ENCODE measurements at regions not wholly inside any gene's neighbourhood (a gene's known extent, or its start where the extent isn't known, plus 50 kb on each side); places are given as distances from the start of the nearest gene placed in this dataset.

DNA sequence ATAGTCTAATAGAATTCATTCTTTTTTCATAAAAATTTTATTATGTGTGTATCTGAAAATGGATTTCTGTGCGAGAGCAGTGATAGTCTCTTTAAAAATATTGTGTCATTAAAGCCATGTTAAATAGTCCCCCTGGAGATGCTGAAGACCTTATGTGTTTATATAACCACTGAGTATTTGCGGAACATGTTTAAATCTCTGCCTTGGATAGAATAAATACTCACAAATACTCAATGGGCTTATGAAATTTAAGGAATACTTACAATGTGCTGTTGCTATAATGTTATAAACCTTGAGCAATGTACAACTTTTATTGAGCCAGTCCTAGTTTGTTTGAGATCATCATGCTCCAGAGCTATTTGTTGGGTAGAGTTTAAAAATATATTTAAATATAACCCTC, 226.0 kb downstream of the SNAPC1 start:
- Mint-ChIP-seq H3K4me1 (peaks cover 8% of the 10 kb centered on the region), H3K4me3 (no peak overlapping the region), H3K9me3 (no peaks in the 10 kb centered on the region), H3K36me3 (ENCODE audit: low read depth) (no peaks in the 10 kb centered on the region), H3K27ac (no peak overlapping the region), H3K27me3 (ENCODE audit: low read depth, poor library complexity) (no peaks in the 10 kb centered on the region)
- TF ChIP-seq, protein P1, sequence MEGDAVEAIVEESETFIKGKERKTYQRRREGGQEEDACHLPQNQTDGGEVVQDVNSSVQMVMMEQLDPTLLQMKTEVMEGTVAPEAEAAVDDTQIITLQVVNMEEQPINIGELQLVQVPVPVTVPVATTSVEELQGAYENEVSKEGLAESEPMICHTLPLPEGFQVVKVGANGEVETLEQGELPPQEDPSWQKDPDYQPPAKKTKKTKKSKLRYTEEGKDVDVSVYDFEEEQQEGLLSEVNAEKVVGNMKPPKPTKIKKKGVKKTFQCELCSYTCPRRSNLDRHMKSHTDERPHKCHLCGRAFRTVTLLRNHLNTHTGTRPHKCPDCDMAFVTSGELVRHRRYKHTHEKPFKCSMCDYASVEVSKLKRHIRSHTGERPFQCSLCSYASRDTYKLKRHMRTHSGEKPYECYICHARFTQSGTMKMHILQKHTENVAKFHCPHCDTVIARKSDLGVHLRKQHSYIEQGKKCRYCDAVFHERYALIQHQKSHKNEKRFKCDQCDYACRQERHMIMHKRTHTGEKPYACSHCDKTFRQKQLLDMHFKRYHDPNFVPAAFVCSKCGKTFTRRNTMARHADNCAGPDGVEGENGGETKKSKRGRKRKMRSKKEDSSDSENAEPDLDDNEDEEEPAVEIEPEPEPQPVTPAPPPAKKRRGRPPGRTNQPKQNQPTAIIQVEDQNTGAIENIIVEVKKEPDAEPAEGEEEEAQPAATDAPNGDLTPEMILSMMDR (IDR thresholded peaks at IDR 0.05): no peak
- no peak for DNase-seq

DNA sequence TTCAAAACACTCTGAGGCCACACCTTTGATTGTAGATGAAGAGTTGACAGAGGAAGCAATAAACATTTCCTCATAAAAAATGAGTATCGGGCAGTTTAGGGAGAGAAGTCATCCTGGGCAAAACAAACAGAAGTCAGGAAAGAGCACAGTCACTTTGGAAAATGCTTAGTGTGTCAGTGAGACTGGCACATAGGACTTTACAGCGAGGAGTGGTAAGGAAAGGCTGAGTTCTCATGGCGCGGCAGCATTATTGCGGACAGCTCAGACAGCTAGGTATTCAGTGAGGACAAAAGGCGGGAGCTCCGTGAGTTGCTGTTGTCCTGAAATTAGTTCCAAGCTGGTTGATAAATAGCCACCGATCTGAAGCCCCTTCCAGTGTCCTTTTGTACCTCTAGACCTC, 229.9 kb downstream of the SNAPC1 start:
- TF ChIP-seq, protein P1 (IDR thresholded peaks at IDR 0.05): no peak
- Mint-ChIP-seq H3K36me3 (ENCODE audit: low read depth) (no peaks in the 10 kb centered on the region), H3K4me3 (no peak overlapping the region), H3K27me3 (ENCODE audit: low read depth, poor library complexity) (no peaks in the 10 kb centered on the region), H3K27ac (no peak overlapping the region), H3K4me1 (peaks cover 8% of the 10 kb centered on the region), H3K9me3 (no peaks in the 10 kb centered on the region)
- DNase-seq: no peak

DNA sequence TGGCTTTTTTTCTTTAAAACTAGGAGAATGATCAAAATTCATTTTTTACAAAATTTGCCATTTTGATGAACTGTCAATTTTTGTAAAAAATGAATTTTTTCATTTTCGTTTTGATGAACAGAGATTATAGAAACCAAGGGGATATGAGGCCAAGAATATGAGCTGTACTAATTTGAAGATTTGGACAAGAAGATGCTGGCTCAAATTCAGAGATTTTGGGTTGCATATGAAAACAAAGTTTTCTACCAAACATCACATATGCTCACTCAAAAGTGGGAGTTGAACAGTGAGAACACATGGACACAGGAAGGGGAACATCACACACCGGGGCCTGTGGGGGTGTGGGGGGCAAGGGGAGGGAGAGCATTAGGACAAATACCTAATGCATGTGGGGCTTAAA, 230.7 kb downstream of the SNAPC1 start:
- no peak for DNase-seq
- Mint-ChIP-seq H3K4me3 (no peak overlapping the region), H3K36me3 (ENCODE audit: low read depth) (no peaks in the 10 kb centered on the region), H3K4me1 (peaks cover 8% of the 10 kb centered on the region), H3K27me3 (ENCODE audit: low read depth, poor library complexity) (no peaks in the 10 kb centered on the region), H3K9me3 (no peaks in the 10 kb centered on the region), H3K27ac (no peak overlapping the region)
- TF ChIP-seq, protein P1 (IDR thresholded peaks at IDR 0.05): no peak

DNA sequence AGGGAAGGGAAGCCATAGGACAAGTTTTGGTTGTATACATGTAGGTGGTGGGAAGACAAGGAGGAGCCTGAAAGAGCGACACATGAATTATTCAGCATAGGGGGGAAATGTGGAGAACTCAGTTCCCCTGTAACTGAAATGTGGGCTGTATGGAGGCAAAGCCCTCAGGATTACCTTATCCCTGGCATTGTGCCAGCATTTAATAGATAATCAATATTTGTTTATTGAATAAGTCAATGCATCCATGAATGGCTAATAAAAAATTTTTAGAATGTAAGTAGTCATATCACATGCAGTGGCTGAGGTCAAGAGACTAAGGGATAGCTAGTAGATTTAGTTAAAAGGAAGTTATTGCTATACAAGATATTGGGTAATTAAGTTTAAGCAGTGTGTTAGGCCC, 232.4 kb downstream of the SNAPC1 start:
- H3K27ac Mint-ChIP-seq: no peak overlapping the region
- peaks cover 9% of the 10 kb centered on the region for H3K27me3 Mint-ChIP-seq (ENCODE audit: low read depth, poor library complexity)
- H3K36me3 Mint-ChIP-seq (ENCODE audit: low read depth): no peaks in the 10 kb centered on the region
- no peak overlapping the region for H3K4me3 Mint-ChIP-seq
- no peaks in the 10 kb centered on the region for H3K9me3 Mint-ChIP-seq
- H3K4me1 Mint-ChIP-seq: peaks cover 8% of the 10 kb centered on the region
- no peak for DNase-seq
- TF ChIP-seq, protein P1 (IDR thresholded peaks at IDR 0.05): no peak

DNA sequence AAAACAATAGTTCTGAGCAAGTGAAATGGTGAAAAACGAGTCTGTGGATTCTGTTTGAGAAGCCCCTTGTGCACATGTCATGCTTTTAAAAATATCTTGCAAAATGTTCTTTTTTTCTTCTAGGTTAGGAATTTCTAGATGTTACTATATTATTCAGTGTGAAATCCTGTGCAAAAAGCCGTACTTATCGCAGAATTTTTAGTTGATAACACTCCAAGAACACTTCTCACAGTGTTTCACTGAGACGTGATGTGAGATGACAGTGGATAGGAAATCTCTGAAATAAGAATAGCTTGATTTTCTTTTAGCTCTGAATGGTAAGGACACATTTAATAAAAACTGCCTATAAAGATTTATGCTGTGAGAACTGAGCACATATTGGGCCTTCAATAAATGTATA, 234.5 kb downstream of the SNAPC1 start:
- DNase-seq: no peak
- TF ChIP-seq, protein P1 (IDR thresholded peaks at IDR 0.05): no peak

DNA sequence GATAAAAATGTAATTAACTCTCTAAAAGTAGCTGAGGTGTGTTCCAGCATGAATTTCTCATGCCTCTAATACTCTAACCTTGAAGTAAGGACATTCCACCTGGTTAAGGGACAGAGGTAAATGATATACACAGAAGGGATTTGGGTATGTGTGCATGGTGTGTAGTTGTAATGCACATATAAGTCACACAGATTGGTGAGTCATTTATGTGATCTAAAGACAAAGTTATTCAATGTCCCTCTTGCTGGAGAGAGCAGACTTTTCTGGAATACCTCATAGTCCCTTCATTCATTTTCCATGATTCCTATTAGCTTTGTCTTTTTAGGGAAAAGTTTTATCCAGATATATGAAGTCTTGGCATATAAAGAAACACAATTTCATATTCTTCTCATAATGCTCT, 234.9 kb downstream of the SNAPC1 start:
- no peaks in the 10 kb centered on the region for H3K36me3 Mint-ChIP-seq (ENCODE audit: low read depth)
- H3K9me3 Mint-ChIP-seq: peaks cover 10% of the 10 kb centered on the region
- TF ChIP-seq, protein P1 (IDR thresholded peaks at IDR 0.05): no peak
- no peak overlapping the region for H3K4me3 Mint-ChIP-seq
- peaks cover 4% of the 10 kb centered on the region for H3K4me1 Mint-ChIP-seq
- peaks cover 9% of the 10 kb centered on the region for H3K27me3 Mint-ChIP-seq (ENCODE audit: low read depth, poor library complexity)
- DNase-seq: no peak
- no peak overlapping the region for H3K27ac Mint-ChIP-seq

More for the DNA sequence above, 234.5 kb downstream of the SNAPC1 start:
- no peak overlapping the region for H3K4me3 Mint-ChIP-seq
- peaks cover 9% of the 10 kb centered on the region for H3K27me3 Mint-ChIP-seq (ENCODE audit: low read depth, poor library complexity)
- peaks cover 6% of the 10 kb centered on the region for H3K9me3 Mint-ChIP-seq
- H3K36me3 Mint-ChIP-seq (ENCODE audit: low read depth): no peaks in the 10 kb centered on the region
- H3K4me1 Mint-ChIP-seq: peaks cover 8% of the 10 kb centered on the region
- no peak overlapping the region for H3K27ac Mint-ChIP-seq
